GM19023 (cell line): ENCODE measurements at regions not wholly inside any gene's neighbourhood (a gene's known extent, or its start where the extent isn't known, plus 50 kb on each side); places are given as distances from the start of the nearest gene placed in this dataset.

ENCODE experiments used
- ATAC-seq: cut with Tn5 transposase; IDR thresholded peaks from one replicate; pipeline ENCODE4 v1.9.1; 2021; ENCODE audit warnings: mild to moderate bottlenecking, moderate library complexity; ENCODE audit not compliant: unreplicated experiment

- ATAC-seq, result no peak
Observed at GRCh38 chr17:77581480-77581879, 377.0 kb upstream of the TNRC6C start.

- ATAC-seq, result no peak
Observed at GRCh38 chr17:77585142-77585860, 373.2 kb upstream of the TNRC6C start.

- no peak for ATAC-seq
Observed at GRCh38 chr17:77590951-77591735, 367.4 kb upstream of the TNRC6C start.

- ATAC-seq, result no peak
Observed at GRCh38 chr17:77592106-77592865, 366.2 kb upstream of the TNRC6C start.

- ATAC-seq, result no peak
Observed at GRCh38 chr17:77593081-77593480, 365.4 kb upstream of the TNRC6C start.

GRCh38 chr17:77594416-77595209, 363.9 kb upstream of the TNRC6C start:
- ATAC-seq, result no peak

- no peak for ATAC-seq
Observed at GRCh38 chr17:77596491-77597417, 361.7 kb upstream of the TNRC6C start.

- no peak for ATAC-seq
Observed at GRCh38 chr17:77597418-77598240, 360.9 kb upstream of the TNRC6C start.

GRCh38 chr17:77598241-77598620, 360.3 kb upstream of the TNRC6C start:
- ATAC-seq, result no peak

- ATAC-seq, result no peak
Observed at GRCh38 chr17:77599699-77600098, 358.8 kb upstream of the TNRC6C start.

GRCh38 chr17:77600346-77600745, 358.2 kb upstream of the TNRC6C start:
- no peak for ATAC-seq

GRCh38 chr17:77601054-77601979, 357.2 kb upstream of the TNRC6C start:
- no peak for ATAC-seq

- no peak for ATAC-seq
Observed at GRCh38 chr17:77602062-77602746, 356.3 kb upstream of the TNRC6C start.

- no peak for ATAC-seq
Observed at GRCh38 chr17:77602883-77603640, 355.4 kb upstream of the TNRC6C start.

GRCh38 chr17:77604301-77604972, 354.1 kb upstream of the TNRC6C start:
- ATAC-seq, result no peak

GRCh38 chr17:77604973-77605313, 353.6 kb upstream of the TNRC6C start:
- no peak for ATAC-seq
